ENCODE measurements at regions not wholly inside any gene's neighbourhood (a gene's known extent, or its start where the extent isn't known, plus 50 kb on each side); places are given as distances from the start of the nearest gene placed in this dataset.
"Not testable (repeated sequence)": the region's sequence is repeated elsewhere in the genome, so short reads cannot be mapped to it uniquely, and the experiment has no call there.

GRCh38 chr12:68514807-68515411, 95.8 kb upstream of the RAP1B start:
- DNase-seq, result no peak

- DNase-seq, result no peak
Observed at GRCh38 chr12:68515793-68516192, 94.9 kb upstream of the RAP1B start.

- DNase-seq, result no peak
Observed at GRCh38 chr12:68521321-68521839, 89.3 kb upstream of the RAP1B start.

- DNase-seq, result no peak
Observed at GRCh38 chr12:68521848-68522502, 88.7 kb upstream of the RAP1B start.

GRCh38 chr12:68529466-68529865, 81.2 kb upstream of the RAP1B start:
- DNase-seq, result no peak

DNA sequence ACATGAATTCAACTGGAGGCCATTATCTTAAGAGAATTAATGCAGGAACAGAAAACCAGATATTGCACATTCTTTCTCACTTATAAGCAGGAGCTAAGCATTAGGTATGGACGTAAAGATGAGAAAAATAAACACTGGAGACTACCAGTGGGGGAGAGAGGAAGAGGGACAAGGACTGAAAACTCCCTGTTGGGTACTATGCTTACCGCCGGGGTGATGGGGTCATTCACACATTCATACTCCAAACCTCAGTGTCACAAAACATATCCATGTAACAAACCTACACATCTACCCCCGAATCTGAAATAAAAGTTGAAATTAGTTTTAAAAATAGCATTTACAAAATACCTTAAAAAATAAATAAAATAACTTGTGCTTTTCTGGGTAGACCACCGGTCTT, 80.8 kb upstream of the RAP1B start:
- DNase-seq, result no peak

GRCh38 chr12:68530299-68530698, 80.4 kb upstream of the RAP1B start:
- DNase-seq, result no peak

DNA sequence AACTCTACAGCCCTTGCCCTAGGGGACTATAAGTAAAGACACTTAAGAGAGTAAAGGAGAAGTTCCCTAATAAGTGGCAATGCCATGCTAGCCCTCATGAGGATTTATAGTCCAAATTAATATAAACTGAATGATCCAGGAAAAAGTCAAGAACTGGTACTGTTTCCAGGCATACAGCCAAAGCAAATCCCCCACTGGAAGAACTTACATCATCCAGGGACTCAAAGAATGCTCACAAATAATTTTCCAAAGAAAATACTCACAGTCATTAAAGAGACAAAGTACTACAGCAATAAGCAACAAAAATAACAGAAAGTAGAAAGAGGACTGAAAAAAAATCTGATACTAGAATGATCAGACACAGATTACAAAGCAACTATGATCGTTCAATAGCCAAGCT, 79.7 kb upstream of the RAP1B start:
- DNase-seq, result no peak

DNA sequence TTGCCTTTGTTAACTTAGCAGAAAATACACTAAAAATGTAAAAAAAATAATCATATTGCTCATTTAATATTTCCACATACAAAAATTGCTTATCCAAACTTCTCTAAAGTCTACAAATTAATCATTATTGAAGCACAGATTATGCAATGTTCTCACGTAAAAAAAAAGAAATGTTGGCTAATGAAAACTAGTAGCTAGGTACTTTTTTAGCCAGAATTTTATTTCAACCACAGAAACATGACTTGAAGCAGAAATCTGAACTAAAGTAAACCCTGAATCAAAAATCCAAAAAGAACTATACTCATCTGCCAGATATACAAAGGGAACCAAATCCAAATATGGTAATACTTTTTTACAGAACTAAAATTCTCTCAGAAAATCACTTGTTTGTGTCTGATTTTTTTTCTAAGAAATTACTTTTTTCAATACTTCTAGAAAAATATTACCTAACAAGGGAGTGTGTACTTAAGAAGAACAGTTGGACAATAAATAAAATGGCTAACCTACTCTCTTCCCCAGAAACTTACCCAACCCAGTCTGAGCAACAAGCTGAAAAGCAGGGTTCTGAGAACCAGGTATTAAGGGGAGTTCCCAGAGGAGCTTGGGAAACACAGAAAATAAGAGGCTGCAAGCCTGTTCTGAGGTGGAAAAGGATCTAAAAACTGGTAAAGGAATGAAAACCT, 78.4 kb upstream of the RAP1B start:
- DNase-seq, result no peak

GRCh38 chr12:68532887-68533248, 77.8 kb upstream of the RAP1B start:
- DNase-seq, result no peak

DNA sequence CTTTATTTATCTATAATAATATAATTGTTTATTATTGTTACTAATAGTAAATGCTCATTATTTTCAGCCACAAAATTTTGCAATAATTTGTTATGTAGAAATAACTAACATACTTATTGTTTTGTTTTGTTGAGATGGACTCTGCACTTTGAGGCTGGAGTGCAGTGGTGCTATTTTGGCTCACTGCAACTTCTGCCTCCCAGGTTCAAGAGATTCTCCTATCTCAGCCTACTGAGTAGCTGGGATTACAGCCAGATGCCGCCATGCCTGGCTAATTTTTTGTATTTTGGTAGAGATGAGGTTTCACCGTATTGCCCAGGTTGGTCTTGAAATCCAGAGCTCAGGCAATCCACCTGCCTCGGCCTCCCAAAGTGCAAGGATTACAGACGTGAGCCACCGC, 76.6 kb upstream of the RAP1B start:
- no peak for DNase-seq

DNA sequence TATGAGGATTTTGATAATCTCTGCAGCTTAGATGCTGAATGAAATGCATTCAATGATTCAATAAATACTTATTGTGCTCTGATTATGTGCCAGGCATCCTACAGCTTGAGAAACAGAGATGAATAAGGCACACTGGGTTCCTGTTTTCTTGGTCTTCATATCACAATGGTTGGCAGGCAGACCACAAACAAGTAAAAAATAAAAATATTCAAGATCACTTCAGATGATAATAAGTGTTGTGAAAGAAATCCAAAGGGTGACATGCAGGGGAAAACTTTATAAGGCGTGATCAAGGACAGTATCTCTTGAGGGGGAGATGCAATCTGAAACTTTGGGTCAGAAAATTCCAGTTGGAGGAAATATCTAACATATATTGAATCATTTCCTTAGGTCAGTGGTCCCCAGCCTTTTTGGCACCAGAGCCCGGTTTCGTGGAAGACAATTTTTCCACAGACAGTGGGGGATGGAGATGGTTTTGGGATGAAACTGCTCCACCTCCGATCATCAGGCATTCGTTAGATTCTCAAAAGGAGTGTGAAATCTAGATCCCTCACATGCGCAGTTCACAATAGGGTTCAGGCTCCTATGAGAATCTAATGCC, 73.7 kb upstream of the RAP1B start:
- DNase-seq, result no peak

DNA sequence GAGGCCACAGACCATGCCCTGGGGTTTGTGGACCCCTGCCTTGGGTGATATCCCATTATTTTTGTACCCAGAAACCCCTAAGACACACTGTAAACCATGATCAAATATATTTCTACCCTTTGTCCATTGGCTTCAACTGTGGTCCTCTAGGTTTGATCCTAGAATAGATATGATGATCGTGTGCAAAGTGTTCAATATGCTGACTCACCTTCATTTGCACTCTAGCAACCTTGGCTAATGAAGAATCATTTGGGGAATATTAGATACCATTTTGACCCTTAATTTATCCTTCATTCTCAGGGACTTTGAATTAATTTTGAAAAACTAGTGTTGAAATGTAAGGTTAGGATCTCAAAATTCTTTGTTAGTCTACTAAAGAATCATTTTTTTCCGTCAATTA, 73.1 kb upstream of the RAP1B start:
- no peak for DNase-seq

DNA sequence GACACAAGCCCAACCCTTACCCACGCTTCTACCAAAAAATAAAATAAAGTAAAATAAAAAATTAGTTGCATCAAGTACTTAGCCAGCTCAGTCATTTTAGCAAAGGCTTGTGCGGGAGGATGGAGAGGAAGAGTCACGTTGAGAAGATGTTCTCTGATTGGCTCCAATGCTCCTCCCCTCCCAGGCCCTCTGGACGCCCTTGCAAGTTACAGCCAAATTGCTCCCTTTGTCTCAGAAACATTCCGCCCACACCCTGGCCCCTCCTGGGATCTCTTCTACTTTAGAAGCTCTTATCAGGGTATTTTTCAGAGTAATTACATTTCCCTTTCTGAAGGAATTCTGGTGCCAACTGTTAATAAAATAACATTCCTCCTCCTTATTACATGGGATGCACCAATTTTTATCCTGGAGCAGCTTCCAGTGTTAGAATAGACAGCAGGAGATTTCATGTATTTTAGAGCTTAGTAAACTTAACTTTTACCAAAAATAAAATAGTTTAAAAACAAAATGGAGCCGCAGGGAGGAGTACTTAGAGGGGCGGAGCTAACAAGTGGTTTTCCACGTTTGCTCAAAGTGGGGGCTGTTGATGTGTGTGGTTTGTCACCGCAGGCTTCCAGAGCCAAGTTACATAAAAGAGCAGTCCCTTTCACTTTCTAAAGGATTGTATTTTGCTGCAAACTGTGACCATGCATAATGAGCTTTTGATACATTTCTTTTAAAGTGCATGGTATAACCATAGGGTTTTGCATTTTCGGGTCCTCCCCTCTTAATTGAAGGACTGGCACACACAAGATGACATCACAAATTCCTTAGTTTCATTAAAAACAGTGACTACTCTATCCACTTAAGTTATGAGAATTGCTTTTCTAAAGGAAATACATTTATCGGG, 71.7 kb upstream of the RAP1B start:
- DNase-seq, result peak in 3 of 4 experiments; percentile 7 to 19 (median 14)

DNA sequence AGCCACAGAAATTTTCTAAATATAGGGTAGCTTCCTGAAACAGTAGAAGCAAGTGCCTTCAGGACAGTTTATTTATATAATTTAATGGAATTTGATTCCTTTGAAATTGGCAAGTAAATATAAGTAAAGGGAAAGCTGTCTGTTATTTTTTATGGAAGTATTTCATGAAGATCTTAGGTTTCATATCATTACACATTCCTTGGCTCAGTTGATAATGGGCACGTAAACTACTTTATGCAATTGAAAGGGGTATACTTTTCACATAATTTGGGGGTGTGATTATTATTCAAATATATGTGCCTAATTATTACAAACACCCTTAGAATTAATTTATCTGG, 71.1 kb upstream of the RAP1B start:
- DNase-seq, result no peak

GRCh38 chr12:68540768-68541167, 69.9 kb upstream of the RAP1B start:
- not testable (repeated sequence) for DNase-seq

DNA sequence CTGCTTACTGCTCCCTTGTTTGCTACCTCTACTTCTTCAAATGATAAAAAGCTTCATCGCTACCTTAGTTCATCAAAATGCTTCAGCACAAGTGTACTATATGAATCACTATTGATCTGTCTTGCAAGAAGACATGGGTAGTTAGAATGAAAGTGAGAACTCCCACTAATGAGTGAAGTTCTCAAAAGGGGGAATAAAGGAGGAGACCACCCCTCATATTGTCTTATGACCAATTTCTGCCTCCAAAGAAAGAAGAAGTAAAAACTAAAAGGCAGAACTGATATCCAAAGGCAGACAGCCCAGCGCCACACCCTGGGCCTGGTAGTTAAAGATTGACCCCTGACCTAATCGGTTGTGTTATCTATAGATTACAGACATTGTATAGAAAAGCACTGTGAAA, 63.4 kb upstream of the RAP1B start:
- DNase-seq, result not testable (repeated sequence)

GRCh38 chr12:68552605-68553195, 58.0 kb upstream of the RAP1B start:
- DNase-seq, result not testable (repeated sequence)

DNA sequence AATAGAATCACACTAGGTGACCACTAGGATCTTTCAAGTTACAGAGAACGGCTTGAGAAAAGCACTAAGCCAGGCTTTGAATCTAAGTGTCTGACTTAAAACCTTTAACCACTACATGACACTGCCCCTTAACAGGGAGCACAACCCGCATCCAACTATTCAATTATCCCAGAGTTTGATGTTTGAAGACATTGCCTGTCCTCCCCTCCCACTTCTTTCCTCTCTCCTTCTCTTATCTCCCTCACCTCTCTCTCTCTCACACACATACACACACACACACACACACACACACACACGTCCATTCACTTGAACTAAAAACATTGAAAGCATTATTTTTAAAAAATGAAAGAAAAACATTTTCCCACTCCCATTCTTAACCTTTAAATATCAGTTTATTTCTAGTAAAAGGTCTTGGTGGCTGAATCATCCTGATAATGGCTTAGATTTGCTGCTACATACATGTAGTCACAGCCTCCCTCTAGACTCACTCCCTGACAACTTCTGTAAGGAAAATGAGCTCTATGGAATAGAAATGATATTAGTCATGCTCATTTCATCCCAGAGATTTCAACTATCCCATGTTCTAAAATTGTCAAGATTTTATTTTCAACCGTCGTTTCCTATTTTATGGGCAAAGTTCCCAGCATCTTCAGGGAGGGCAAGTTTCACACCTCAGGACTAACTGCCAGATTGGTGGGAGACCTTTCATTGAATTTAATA, 53.5 kb upstream of the RAP1B start:
- no peak for DNase-seq

GRCh38 chr12:68559246-68559645, 51.5 kb upstream of the RAP1B start:
- no peak for DNase-seq

DNA sequence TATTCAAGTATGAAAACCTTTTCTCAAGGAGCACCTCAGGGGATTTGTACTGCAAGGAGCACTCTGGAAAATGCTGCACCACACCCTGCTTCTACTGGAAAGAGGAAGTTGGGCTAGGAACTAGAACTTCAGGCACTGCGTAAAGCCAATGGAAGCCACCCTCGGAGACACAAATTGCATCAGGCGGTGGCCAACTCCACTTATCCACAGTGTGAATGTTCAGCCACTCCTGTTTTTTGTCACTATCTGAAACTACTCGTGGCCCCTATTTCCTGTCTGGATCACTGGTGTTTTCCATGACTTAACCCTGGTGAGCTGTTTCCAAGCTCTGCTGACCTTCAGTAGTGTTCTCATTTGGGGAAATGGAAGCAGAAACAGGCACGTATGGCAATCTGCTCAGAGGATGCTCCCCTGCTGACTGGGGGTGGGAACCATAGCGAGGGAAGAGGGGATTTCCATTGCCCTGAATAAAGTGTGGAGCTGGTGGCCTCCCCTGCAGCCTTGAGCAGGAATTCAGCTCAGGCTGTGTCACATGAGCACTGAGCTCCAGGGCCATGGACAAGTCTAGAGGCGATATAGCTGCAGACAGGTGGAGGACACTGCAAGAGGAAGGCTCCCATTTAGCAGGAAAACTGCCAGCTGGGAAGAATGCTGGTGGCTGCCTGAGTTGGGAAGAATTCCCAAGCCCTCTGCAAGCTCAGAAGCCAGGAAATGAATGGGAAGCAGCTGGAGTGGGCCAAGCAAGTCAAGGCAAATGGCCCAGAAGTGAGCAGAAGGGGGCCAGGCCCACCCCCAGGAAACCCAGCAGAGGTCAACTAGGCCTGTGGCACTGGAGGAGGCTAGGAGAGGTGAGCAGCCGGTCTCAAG, 50.5 kb upstream of the RAP1B start:
- DNase-seq, result no peak
